ENCODE measurements at regions not wholly inside any gene's neighbourhood (a gene's known extent, or its start where the extent isn't known, plus 50 kb on each side); places are given as distances from the start of the nearest gene placed in this dataset.

- no peak for TF ChIP-seq POLR2AphosphoS5 (IDR thresholded peaks at IDR 0.05)
- TF ChIP-seq CTCF (IDR thresholded peaks at IDR 0.05), result no peak
- TF ChIP-seq POLR2A (IDR thresholded peaks at IDR 0.05), result no peak
Measured at GRCh38 chr5:60477849-60478248, 222.1 kb downstream of the DEPDC1B start.
